ENCODE measurements at regions not wholly inside any gene's neighbourhood (a gene's known extent, or its start where the extent isn't known, plus 50 kb on each side); places are given as distances from the start of the nearest gene placed in this dataset.
"Not testable (repeated sequence)": the region's sequence is repeated elsewhere in the genome, so short reads cannot be mapped to it uniquely, and the experiment has no call there.

- DNase-seq (ENCODE audit: low read depth in 4 of 4, low spot score in 3 of 4), result no peak
Measured at GRCh38 chr2:123468071-123468470, 557.0 kb upstream of the CNTNAP5 start.

GRCh38 chr2:123481406-123481805 is 543.7 kb upstream of the CNTNAP5 start:
- no peak for DNase-seq (ENCODE audit: low read depth in 4 of 4, low spot score in 3 of 4)

DNA sequence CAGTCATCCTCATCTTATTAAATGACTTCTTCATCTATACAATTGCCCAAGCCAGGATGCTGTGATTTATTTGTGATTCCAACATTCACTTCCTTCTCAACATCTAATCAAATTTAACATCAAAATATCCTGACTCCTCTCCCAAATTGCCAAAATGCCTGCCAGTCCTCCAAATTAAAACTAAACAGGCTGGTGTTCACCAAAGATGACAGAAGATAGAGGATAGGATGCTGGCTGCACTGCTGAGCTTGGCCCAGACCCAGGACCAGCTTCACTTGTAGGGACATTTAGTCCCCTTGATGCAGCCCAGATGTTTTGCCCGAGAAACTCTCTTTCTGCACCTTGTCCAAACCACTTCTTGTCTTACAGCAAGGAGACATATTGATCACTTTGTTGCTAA is 540.0 kb upstream of the CNTNAP5 start:
- no peak for DNase-seq (ENCODE audit: low read depth in 4 of 4, low spot score in 3 of 4)

DNA sequence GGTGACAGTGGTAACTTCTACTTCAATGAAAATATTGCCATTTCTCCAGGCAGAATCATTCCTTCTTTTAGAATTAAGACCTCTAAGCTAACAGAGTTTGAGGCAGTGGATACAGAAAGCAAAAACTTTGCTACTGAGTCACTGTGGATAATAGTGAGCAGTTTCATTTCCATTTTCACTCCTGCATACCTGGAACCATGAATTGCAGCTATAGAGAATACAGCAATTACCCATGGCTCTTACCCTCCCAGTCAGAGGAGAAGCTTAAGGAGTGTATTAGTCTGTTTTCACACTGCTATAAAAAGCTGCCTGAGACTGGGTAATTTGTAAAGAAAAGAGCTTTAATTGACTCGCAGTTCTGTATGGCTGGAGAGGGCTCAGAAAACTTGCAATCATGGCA is 531.4 kb upstream of the CNTNAP5 start:
- no peak for DNase-seq (ENCODE audit: low read depth in 4 of 4, low spot score in 3 of 4)

DNA sequence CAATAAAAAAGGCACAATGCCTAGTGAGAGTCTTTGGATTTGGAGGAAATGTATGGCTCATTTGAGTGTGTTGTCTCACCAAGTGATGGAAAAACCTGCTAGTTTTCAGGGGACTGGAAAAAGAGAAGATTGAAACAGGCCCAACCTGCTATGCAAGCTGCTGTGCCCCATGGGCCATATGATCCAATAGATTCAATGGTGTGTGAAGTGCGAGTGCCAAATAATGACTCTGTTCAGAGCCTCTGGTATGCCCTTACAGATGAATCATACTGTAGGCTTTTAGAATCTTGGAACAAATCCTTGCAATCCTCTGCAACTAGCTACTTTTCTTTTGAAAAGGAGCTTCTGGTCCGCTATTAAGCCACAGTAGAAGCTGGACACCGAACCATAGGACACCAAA is 529.8 kb upstream of the CNTNAP5 start:
- DNase-seq (ENCODE audit: low read depth in 4 of 4, low spot score in 3 of 4), result no peak

- no peak for DNase-seq (ENCODE audit: low read depth in 4 of 4, low spot score in 3 of 4)
Measured at GRCh38 chr2:123500346-123500745, 524.7 kb upstream of the CNTNAP5 start.

- no peak for DNase-seq (ENCODE audit: low read depth in 4 of 4, low spot score in 3 of 4)
Measured at GRCh38 chr2:123500988-123501387, 524.1 kb upstream of the CNTNAP5 start.

GRCh38 chr2:123502931-123503330 is 522.2 kb upstream of the CNTNAP5 start:
- DNase-seq (ENCODE audit: low read depth in 4 of 4, low spot score in 3 of 4), result no peak

- no peak for DNase-seq (ENCODE audit: low read depth in 4 of 4, low spot score in 3 of 4)
Measured at GRCh38 chr2:123512547-123512946, 512.5 kb upstream of the CNTNAP5 start.

DNA sequence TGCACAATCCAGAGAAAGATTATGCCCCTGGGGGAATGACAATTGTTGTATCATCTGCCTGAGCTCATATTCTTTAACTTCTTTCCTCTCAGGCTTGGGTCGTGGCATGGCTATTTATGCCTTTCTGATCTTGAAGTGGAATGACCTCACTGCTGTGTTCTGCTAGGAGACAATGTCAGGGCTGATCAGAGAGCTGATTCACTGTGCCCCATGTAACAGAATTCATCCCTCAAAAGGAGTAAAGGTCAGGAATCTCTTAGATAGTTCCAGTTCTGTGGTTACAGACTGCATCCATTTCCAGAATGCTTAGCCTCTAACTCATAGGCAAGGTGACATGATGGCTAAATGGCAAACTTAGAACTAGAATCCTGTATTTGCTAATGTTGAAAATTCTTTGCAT is 511.7 kb upstream of the CNTNAP5 start:
- DNase-seq (ENCODE audit: low read depth in 4 of 4, low spot score in 3 of 4), result no peak

DNA sequence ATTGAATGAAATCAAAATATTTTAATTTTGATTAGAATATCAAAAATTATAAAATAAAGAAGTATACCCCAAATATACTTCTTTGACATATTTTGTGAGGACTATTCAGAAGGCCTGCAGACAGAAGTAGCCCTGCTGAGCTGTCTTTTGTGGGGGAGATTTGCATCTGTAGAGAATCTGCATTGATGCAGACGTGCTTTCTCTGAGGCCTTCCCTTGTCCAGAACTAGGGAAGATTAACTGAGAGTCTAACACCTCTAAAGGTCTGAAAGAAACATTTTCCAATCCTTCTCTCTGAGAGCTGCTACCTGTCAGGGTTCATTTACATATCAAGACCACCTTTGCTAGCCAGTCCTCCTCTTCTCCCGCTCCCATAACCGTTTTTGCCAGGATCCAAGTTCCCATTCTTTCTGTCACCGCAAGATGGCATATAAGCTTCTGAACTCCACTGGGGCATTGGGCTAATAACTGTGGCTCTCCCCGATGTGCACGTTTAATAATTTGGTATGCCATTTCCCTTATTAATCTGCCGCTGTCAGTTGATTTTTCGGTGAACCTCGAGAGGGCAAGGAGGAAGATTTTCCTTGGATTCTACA is 510.4 kb upstream of the CNTNAP5 start:
- DNase-seq (ENCODE audit: low read depth in 4 of 4, low spot score in 3 of 4), result no peak

GRCh38 chr2:123518367-123518766 is 506.7 kb upstream of the CNTNAP5 start:
- no peak for DNase-seq (ENCODE audit: low read depth in 4 of 4, low spot score in 3 of 4)

GRCh38 chr2:123521854-123522253 is 503.2 kb upstream of the CNTNAP5 start:
- no peak for DNase-seq (ENCODE audit: low read depth in 4 of 4, low spot score in 3 of 4)

GRCh38 chr2:123522498-123522897 is 502.6 kb upstream of the CNTNAP5 start:
- DNase-seq (ENCODE audit: low read depth in 4 of 4, low spot score in 3 of 4), result not testable (repeated sequence)

DNA sequence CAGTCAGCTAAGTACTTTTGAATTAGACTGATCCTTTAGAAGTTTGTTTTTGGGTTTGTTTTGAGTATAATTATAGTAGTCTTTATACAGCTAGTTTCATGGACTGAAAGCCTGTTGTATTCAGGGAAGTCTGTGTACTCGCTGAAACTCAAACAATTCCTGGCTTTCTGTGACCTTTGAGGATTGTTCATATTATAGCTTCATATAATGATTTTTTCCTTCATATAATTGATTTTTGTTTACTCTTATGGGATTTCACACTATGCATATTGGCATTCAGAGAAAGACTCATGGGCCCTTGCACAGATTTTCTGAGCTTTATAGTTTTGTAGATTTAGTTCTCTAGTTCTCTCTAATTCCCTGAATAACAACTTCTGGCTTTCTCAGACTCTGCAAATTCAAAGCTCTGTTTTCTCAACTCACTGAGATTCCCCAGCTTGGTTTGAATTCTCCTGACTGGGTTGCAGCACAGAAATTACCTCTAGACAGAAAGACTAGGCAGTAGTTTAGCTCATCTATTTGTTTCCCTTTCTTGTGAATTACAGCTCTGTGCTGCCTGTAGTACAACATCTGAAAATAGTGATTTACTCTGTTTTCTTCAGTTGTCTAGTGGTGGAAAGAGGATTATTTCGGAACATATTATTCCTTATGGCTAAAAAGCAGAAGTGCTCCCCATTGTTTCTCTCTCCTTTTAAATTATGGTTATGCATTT is 495.9 kb upstream of the CNTNAP5 start:
- DNase-seq (ENCODE audit: low read depth in 4 of 4, low spot score in 3 of 4), result no peak

DNA sequence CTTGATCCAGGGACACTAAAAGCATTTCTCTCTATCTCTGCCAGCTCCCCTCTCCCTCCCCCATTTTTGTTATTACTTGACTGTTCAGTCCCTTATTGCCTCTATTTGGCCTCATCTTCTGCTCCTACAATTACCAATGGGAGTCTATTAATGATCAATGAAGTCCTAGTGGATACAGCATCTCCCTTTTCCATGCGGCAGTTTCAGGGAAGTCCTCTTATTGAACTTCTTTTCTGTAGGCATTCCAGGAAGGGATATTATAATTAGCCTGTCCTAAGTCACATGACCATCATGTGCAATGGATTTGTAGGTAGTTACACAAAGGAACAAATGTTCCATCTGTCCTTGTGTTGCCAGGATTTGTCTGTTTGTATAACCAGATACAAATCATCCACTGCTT is 495.1 kb upstream of the CNTNAP5 start:
- no peak for DNase-seq (ENCODE audit: low read depth in 4 of 4, low spot score in 3 of 4)

DNA sequence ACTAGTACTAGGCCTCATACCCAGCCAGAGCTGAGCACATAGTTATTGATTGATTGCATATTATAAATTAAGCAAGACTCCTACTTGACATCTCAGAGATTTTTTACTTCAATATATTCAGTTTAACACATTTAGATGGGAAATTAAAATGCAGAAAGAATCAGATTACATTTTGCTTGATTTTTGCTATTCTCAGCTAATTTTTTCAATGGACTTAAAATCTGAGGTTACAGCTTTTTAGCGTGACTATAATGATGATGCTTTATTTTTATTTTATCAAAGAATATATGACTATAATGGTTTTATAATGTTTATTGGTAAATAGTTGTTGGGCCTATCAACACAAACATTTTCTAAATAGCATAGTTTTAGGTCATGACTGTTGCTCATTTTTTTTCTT is 493.0 kb upstream of the CNTNAP5 start:
- no peak for DNase-seq (ENCODE audit: low read depth in 4 of 4, low spot score in 3 of 4)

DNA sequence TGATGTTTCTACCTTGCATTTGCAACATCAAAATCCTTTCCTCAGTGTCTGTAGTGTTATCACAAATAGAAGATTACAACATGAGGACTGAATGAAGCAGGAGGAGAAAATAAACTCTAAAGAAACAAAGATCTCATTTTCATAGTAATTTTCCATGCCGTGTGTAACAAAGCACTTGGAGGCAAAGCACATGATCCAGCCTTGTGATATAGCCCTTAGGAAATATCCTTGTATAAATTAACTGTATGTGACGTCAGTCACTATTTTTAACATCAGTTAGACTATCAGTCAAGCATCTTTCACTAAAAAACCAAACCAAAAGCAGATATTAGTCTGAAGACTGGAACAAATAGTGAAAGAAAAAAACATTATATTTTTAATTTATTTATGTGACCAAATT is 492.1 kb upstream of the CNTNAP5 start:
- no peak for DNase-seq (ENCODE audit: low read depth in 4 of 4, low spot score in 3 of 4)

- DNase-seq (ENCODE audit: low read depth in 4 of 4, low spot score in 3 of 4), result no peak
Measured at GRCh38 chr2:123540291-123540690, 484.8 kb upstream of the CNTNAP5 start.

GRCh38 chr2:123546353-123546752 is 478.7 kb upstream of the CNTNAP5 start:
- DNase-seq (ENCODE audit: low read depth in 4 of 4, low spot score in 3 of 4), result no peak

GRCh38 chr2:123563515-123563914 is 461.6 kb upstream of the CNTNAP5 start:
- DNase-seq (ENCODE audit: low read depth in 4 of 4, low spot score in 3 of 4), result no peak

DNA sequence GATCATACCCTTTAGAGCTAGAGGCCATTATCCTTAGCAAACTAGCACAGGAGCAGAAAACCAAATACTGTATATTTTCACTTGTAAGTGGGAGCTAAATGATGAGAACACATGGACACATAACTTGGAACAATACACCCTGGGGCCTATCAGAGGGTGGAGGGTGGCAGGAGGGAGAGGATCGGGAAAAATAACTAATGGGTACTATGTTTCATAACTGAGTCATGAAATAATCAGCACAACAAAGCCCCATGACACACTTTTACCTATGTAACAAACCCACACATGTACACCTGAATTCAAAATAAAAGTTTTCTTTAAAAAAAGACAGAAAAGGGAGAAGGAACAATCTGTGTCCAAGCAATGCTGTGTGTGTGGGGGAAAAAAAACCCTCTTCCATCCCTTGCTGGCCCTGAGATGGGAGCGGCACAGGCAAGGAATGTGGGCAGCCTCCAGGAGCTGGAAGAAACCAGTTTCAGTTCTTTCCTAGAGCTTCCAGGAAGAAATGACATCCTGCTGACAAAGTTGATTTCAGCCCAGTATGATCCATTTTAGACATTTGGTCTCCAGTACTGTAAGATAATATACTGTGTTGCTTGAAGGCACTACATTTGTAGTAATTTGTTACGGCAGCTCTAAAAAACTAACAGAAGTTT is 458.7 kb upstream of the CNTNAP5 start:
- DNase-seq (ENCODE audit: low read depth in 4 of 4, low spot score in 3 of 4), result no peak

All from right renal pelvis (tissue), 4 donors.